ENCODE measurements at regions not wholly inside any gene's neighbourhood (a gene's known extent, or its start where the extent isn't known, plus 50 kb on each side); places are given as distances from the start of the nearest gene placed in this dataset.

- TF ChIP-seq CTCF (IDR thresholded peaks at IDR 0.05; ENCODE audit: insufficient read depth, low read depth, low read length) = no peak
- TF ChIP-seq EZH2 (IDR thresholded peaks at IDR 0.05; ENCODE audit: insufficient read depth, low read length) = no peak
Observed at GRCh38 chr13:40151673-40152072, 496.2 kb downstream of the COG6 start.

All from astrocyte (in vitro differentiated cells and primary cell).